HT-29 (cell line): ENCODE measurements at regions not wholly inside any gene's neighbourhood (a gene's known extent, or its start where the extent isn't known, plus 50 kb on each side); places are given as distances from the start of the nearest gene placed in this dataset.

Source experiments
- DNase-seq: peaks from one replicate; pipeline ENCODE4 v3.0.0-alpha.2; 2015; ENCODE audit warnings: low spot score

- DNase-seq, result no peak
These were observed 123.7 kb upstream of the PROX1 start for GRCh38 chr1:213864091-213864490.

GRCh38 chr1:213868482-213868881 lies 119.3 kb upstream of the PROX1 start:
- DNase-seq, result no peak

- no peak for DNase-seq
These were observed 116.6 kb upstream of the PROX1 start for GRCh38 chr1:213871179-213871578.

- no peak for DNase-seq
These were observed 113.0 kb upstream of the PROX1 start for GRCh38 chr1:213874789-213875188.

GRCh38 chr1:213876531-213876930 lies 111.2 kb upstream of the PROX1 start:
- no peak for DNase-seq

GRCh38 chr1:213883618-213884017 lies 104.2 kb upstream of the PROX1 start:
- DNase-seq, result no peak

- no peak for DNase-seq
These were observed 103.4 kb upstream of the PROX1 start for GRCh38 chr1:213884402-213884801.

GRCh38 chr1:213884942-213885341 lies 102.8 kb upstream of the PROX1 start:
- DNase-seq, result no peak

GRCh38 chr1:213887842-213888241 lies 99.9 kb upstream of the PROX1 start:
- no peak for DNase-seq

- no peak for DNase-seq
These were observed 95.5 kb upstream of the PROX1 start for GRCh38 chr1:213891989-213892902.

GRCh38 chr1:213898684-213899083 lies 89.1 kb upstream of the PROX1 start:
- no peak for DNase-seq

GRCh38 chr1:213899413-213899812 lies 88.4 kb upstream of the PROX1 start:
- DNase-seq, result no peak

GRCh38 chr1:213905344-213905743 lies 82.4 kb upstream of the PROX1 start:
- no peak for DNase-seq

- no peak for DNase-seq
These were observed 79.3 kb upstream of the PROX1 start for GRCh38 chr1:213908521-213908920.

GRCh38 chr1:213914392-213914791 lies 73.4 kb upstream of the PROX1 start:
- no peak for DNase-seq

- DNase-seq, result no peak
These were observed 66.5 kb upstream of the PROX1 start for GRCh38 chr1:213921311-213921710.

GRCh38 chr1:213921712-213922111 lies 66.1 kb upstream of the PROX1 start:
- no peak for DNase-seq

GRCh38 chr1:213925531-213926182 lies 62.1 kb upstream of the PROX1 start:
- no peak for DNase-seq

GRCh38 chr1:213927846-213928245 lies 59.9 kb upstream of the PROX1 start:
- DNase-seq, result no peak

- no peak for DNase-seq
These were observed 58.4 kb upstream of the PROX1 start for GRCh38 chr1:213929398-213929797.

- DNase-seq, result peak; percentile 15
These were observed 55.9 kb upstream of the PROX1 start for GRCh38 chr1:213931836-213932235.

GRCh38 chr1:213933336-213933735 lies 54.4 kb upstream of the PROX1 start:
- no peak for DNase-seq

- DNase-seq, result peak; percentile 67
These were observed 53.1 kb upstream of the PROX1 start for GRCh38 chr1:213934649-213935048.
